Liver (tissue), 3 donors: ENCODE measurements at regions not wholly inside any gene's neighbourhood (a gene's known extent, or its start where the extent isn't known, plus 50 kb on each side); places are given as distances from the start of the nearest gene placed in this dataset.

ENCODE experiments used
- CTCF ChIP-seq: fragments of 150-350 bp; IDR thresholded peaks from 2 replicates; pipeline ENCODE4 v1.5.1; 2017; ENCODE audit warnings: improper control_type of control experiment, low read depth, low read length; ENCODE audit not compliant: missing input control
- TAF1 ChIP-seq: conservative IDR thresholded peaks from 2 replicates; pipeline ENCODE4 v1.6.1; 2016; ENCODE audit warnings: antibody characterized with exemption, mild to moderate bottlenecking
- donor health status: healthy.
- donor health status: healthy.

DNA sequence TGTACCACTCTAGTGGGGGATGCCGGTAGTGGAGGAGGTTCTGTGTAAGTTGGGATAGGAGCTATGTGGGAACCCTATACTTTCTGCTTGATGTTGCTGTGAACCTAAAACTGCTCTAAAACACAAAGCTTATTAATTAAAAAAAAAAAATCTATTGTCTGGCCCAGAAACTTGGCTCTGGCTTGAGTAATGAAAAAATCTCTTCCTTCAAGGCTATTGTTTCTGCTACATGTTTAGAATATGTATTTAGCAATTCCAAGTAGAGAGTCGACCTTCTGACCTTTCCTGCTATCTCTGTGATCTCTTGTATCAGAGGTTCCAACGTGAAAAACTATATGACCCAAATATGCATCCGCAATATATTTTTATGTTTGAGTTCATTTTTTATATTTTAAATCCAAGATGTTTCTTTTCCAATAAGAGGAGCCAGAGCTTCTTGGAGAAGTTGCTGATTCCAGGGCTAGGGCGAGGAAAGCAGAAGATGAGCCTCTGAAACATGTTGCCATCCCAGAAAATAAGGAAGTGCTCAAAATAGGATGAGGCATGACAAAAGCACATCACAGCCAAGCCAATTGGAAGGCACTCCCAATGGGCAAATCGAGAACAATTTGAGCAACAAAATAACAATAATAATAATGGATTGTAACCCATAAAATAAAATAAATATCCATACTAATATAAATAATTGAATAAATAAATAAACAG is 184.6 kb upstream of the TMEM260 start:
- TF ChIP-seq CTCF: no peak
- no peak for TF ChIP-seq TAF1
